Activated CD4-positive, alpha-beta T cell treated with anti-CD3 and anti-CD28 coated beads, Interleukin-2, amount 10 ng/mL, durations not matched to agents 24 days and 14 days (primary cell): ENCODE measurements at regions not wholly inside any gene's neighbourhood (a gene's known extent, or its start where the extent isn't known, plus 50 kb on each side); places are given as distances from the start of the nearest gene placed in this dataset.

Experiments used
- DNase-seq: peaks from one replicate; pipeline ENCODE4 v3.0.0; 2022
- H3K27ac Mint-ChIP-seq: one replicate; pipeline ENCODE4 v1.8.0; 2022; ENCODE audit warnings: mild to moderate bottlenecking, mixed read lengths
- H3K27me3 Mint-ChIP-seq: one replicate; pipeline ENCODE4 v1.8.0; 2022; ENCODE audit warnings: mixed read lengths
- H3K36me3 Mint-ChIP-seq: one replicate; pipeline ENCODE4 v1.8.0; 2022; ENCODE audit warnings: low read depth, mild to moderate bottlenecking, mixed read lengths
- H3K4me1 Mint-ChIP-seq: one replicate; pipeline ENCODE4 v1.8.0; 2021; ENCODE audit warnings: mixed read lengths
- H3K4me3 Mint-ChIP-seq: one replicate; pipeline ENCODE4 v1.8.0; 2022; ENCODE audit warnings: mild to moderate bottlenecking, moderate library complexity, mixed read lengths
- H3K9me3 Mint-ChIP-seq: one replicate; pipeline ENCODE4 v1.8.0; 2021; ENCODE audit warnings: mixed read lengths
- intact Hi-C: fragments of 100-400 bp; cut with micrococcal nuclease; formaldehyde crosslinking; loops from one replicate; pipeline ENCODE4 v1.15.1; 2023

DNA sequence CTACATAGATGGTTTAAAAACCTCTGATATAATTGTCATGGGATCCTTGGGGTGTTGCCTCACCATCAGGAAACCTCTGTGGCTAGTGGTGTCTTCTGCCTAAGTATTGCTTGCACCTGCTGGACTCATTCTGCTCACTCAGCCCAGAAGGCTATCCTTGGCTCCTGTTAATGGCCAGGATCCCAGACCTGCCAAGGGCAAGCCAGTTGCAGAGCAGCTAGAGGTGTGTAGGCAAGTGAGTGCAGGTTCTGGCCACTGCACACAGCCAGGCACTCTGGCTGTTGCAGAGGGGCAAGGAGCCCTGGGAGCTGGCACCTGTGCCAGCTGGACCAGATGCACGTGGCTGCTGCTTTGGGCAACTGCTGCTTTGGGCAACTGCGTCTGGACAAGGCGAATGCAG lies 1125.8 kb downstream of the SI start:
- Mint-ChIP-seq H3K36me3 (no peaks in the 10 kb centered on the region), H3K4me3 (no peak overlapping the region), H3K27ac (no peak overlapping the region), H3K9me3 (no peaks in the 10 kb centered on the region), H3K27me3 (no peaks in the 10 kb centered on the region), H3K4me1 (no peaks in the 10 kb centered on the region)
- intact Hi-C loops: no loop called here
- no peak for DNase-seq

DNA sequence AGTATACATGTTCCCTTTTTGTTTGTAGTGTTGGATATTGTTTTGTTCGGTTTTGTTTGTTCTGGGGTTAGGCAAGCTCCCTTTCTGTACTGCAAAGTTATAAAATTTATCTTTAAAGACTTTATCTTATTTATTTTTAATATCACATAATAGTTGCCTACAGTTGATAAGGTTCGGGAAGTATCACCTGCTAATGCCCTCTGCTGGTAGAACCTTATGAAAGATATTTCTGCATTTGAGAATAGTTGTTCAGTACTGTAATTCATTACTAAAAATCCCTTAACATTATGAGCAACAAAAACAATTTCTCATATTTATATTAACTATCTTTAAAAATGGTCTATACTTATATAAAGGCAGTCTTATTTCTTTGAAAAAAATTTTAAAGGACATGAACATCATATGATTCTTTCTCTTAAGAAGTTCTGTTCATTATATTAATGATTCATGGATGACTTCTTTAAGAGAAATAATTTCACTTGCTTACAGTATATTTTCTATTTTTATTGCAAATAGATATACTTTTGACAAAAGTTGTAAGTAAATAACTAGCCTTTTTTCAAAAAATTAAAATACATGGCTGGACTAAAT lies 1126.8 kb downstream of the SI start:
- DNase-seq: no peak
- H3K27me3 Mint-ChIP-seq: no peaks in the 10 kb centered on the region
- no peak overlapping the region for H3K27ac Mint-ChIP-seq
- H3K4me1 Mint-ChIP-seq: no peaks in the 10 kb centered on the region
- intact Hi-C loops: no loop called here
- H3K4me3 Mint-ChIP-seq: no peak overlapping the region
- no peaks in the 10 kb centered on the region for H3K9me3 Mint-ChIP-seq
- H3K36me3 Mint-ChIP-seq: no peaks in the 10 kb centered on the region

DNA sequence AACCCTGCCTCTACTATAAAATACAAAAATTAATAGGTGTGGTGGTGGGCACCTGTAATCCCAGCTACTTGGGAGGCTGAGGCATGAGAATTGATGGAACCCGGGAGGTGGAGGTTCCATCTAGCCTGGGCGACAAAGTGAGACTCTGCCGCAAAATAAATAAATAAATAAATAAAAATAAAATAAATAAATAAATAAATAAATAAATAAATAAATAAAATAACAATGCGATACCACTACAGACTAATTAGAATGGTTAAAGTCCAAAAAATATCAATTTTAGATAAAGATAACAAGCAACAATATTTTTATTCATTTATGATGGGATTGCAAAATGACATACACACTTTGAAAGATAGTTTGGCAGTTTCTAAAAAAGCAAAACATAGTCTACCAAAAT lies 1131.5 kb downstream of the SI start:
- H3K27ac Mint-ChIP-seq: no peak overlapping the region
- H3K27me3 Mint-ChIP-seq: no peaks in the 10 kb centered on the region
- H3K9me3 Mint-ChIP-seq: peaks cover 10% of the 10 kb centered on the region
- DNase-seq: no peak
- intact Hi-C loops: no loop called here
- no peaks in the 10 kb centered on the region for H3K36me3 Mint-ChIP-seq
- H3K4me1 Mint-ChIP-seq: no peaks in the 10 kb centered on the region
- H3K4me3 Mint-ChIP-seq: no peak overlapping the region

DNA sequence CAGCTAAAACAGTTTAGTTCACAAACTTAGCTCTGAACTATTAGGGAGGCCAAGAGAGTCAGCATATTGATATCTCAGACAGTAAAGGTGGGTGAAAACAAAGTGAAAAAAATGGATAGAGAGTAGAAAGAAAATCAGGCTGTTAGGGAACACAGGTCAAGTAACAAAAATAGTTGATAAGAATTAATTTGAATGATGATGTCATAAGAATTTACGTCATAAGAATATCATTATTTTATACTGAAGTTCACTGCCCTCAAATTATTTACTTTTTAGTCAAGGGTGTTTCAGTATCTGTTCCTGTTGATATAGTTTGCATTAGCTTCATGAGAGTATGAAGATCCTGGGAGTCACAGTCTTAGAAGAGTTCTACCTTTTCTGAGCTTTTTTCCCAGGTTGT lies 1134.6 kb downstream of the SI start:
- no peaks in the 10 kb centered on the region for H3K36me3 Mint-ChIP-seq
- H3K27ac Mint-ChIP-seq: no peak overlapping the region
- H3K9me3 Mint-ChIP-seq: peaks cover 10% of the 10 kb centered on the region
- intact Hi-C loops: no loop called here
- no peak for DNase-seq
- H3K4me3 Mint-ChIP-seq: no peak overlapping the region
- no peaks in the 10 kb centered on the region for H3K4me1 Mint-ChIP-seq
- H3K27me3 Mint-ChIP-seq: no peaks in the 10 kb centered on the region

DNA sequence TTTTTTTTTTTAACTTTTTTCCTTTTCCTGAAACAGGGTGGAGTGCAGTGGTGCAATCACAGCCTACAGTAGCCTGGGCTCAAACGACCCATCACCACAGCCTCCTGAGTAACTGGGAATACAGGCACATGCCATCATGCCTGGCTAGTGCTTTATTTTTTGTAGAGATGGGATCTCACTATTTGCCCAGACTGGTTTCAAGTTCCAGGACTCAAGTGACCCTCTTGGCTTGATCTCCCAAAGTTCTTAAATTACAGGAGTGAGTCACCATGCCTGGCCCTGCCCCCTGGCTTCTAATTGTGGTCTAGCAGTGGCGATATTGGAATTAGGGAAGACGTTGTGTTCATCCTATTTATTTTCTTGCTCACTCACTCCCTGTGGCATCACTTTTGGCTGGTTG lies 1138.4 kb downstream of the SI start:
- intact Hi-C loops: loop anchor here (2.0 kb wide), 1 partner anchor 55 kb away; no protein-coding TSS in a partner anchor
- Mint-ChIP-seq H3K4me1 (no peaks in the 10 kb centered on the region), H3K4me3 (no peak overlapping the region)

DNA sequence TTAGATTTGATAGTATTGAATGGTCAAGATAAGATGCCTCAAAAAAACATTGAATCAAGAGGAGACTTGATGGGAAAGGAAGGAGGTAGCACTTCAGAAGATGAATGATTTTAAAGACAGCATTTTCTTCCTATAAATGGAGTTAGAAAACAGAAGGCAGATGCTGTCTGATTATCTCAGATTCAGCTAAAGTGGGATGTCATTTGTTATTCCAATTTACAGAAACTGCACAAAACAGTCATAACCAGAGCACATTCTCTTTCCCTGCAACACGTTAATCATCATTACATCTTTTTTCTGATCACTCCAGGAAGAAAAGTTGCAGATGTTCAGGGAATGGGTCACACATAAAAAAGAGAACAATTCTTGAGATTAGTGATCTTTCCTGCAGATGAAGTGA lies 1141.8 kb downstream of the SI start:
- intact Hi-C loops: no loop called here
- H3K27me3 Mint-ChIP-seq: no peaks in the 10 kb centered on the region
- no peaks in the 10 kb centered on the region for H3K4me1 Mint-ChIP-seq
- DNase-seq: no peak
- H3K9me3 Mint-ChIP-seq: no peaks in the 10 kb centered on the region
- H3K4me3 Mint-ChIP-seq: no peak overlapping the region
- H3K27ac Mint-ChIP-seq: no peak overlapping the region
- H3K36me3 Mint-ChIP-seq: no peaks in the 10 kb centered on the region

More for the DNA sequence above, 1138.4 kb downstream of the SI start:
- no peak for DNase-seq
- H3K27ac Mint-ChIP-seq: no peak overlapping the region
- no peaks in the 10 kb centered on the region for H3K27me3 Mint-ChIP-seq
- peaks cover 10% of the 10 kb centered on the region for H3K9me3 Mint-ChIP-seq
- H3K36me3 Mint-ChIP-seq: no peaks in the 10 kb centered on the region

DNA sequence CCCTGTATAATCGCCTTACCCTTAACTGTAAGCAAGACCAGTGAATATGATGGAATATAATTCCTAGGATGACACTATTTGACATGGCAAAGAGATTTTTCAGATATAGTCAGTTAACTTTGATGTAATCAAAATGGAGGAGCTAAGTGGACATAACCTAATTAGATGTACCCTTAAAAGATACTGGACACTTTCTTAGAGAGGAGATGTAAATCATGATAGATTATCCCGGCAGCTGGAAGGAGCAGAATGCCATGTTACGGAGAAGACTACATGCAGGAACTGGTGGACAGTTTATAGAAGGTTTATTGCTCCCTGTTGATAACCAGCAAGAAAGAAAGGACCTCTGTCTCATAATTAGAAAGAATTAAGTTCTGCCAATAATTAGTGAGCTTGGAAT lies 1142.9 kb downstream of the SI start:
- DNase-seq: no peak
- no peak overlapping the region for H3K27ac Mint-ChIP-seq
- H3K27me3 Mint-ChIP-seq: no peaks in the 10 kb centered on the region
- no peaks in the 10 kb centered on the region for H3K36me3 Mint-ChIP-seq
- intact Hi-C loops: no loop called here
- no peaks in the 10 kb centered on the region for H3K9me3 Mint-ChIP-seq
- H3K4me3 Mint-ChIP-seq: no peak overlapping the region
- H3K4me1 Mint-ChIP-seq: no peaks in the 10 kb centered on the region

DNA sequence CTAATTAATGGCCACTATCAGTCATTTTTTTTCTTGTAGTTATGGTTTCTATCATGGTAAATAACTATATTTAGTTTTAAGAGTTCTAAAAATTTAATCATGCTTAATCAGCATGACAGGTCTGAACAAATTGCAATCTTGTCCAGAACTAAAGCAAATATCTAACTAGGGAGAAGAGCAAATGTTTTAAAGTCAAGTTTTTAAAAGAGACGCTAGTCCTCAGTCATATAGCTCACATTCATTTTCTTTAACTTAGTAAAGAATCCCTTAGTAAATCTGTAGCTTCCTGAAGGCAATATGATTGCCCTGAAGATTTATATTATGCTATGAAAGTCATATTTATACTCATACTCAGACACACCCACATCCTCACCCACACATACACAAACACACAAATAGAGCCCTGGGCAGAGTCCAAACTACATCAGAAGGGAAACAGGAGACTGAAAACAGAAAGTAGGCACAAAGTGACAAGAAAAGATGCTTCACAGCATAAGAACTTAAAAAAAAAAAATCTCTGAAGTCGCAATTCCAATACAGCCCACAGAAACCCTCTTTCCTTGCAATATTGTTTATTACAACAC lies 1149.1 kb downstream of the SI start:
- no peaks in the 10 kb centered on the region for H3K9me3 Mint-ChIP-seq
- no peaks in the 10 kb centered on the region for H3K27me3 Mint-ChIP-seq
- no peak overlapping the region for H3K27ac Mint-ChIP-seq
- H3K36me3 Mint-ChIP-seq: no peaks in the 10 kb centered on the region
- no peak overlapping the region for H3K4me3 Mint-ChIP-seq
- no peak for DNase-seq
- no peaks in the 10 kb centered on the region for H3K4me1 Mint-ChIP-seq
- intact Hi-C loops: no loop called here

DNA sequence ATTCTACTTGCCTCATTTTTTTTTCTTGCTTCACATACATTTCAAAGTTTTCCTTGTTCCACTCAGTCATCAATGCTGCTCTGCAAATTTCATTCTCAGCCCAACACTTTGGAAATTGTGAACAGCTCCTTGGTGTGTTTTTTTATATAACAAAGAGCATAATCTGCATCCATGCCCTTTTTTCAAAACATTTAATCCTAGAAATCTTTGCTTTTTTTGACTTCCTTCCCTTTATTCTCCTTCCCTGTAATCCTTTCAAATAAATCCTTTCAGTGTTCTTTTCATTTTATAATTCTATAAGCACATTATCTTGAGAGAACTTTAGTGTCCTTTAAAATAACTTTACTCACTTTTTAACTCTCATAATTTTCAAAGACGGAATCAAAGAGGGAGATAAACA lies 1150.8 kb downstream of the SI start:
- no peak for DNase-seq
- H3K4me1 Mint-ChIP-seq: no peaks in the 10 kb centered on the region
- no peak overlapping the region for H3K4me3 Mint-ChIP-seq
- H3K27ac Mint-ChIP-seq: no peak overlapping the region
- no peaks in the 10 kb centered on the region for H3K36me3 Mint-ChIP-seq
- no peaks in the 10 kb centered on the region for H3K27me3 Mint-ChIP-seq
- intact Hi-C loops: no loop called here
- H3K9me3 Mint-ChIP-seq: no peaks in the 10 kb centered on the region

DNA sequence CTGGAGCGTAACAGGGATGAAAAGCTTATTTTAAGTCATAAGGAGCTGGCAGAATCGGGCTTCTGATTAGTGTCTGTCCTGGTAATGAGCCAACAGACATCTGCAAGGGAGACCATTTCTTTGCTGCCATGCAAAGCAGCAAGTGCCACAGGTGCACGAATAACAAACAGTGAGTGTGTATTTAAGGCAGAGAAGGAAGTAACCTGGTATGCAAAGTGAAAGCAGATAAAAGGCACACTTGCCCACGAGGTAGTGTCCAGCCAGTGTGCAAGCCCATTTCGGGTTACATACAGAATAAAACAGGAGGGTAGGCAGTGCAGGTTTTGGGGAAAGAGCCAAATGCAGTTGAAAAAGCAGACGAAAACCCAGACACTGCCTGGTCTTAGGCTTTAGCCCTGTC lies 1153.7 kb downstream of the SI start:
- H3K36me3 Mint-ChIP-seq: no peaks in the 10 kb centered on the region
- intact Hi-C loops: no loop called here
- no peaks in the 10 kb centered on the region for H3K4me1 Mint-ChIP-seq
- DNase-seq: no peak
- H3K9me3 Mint-ChIP-seq: no peaks in the 10 kb centered on the region
- H3K4me3 Mint-ChIP-seq: no peak overlapping the region
- no peak overlapping the region for H3K27ac Mint-ChIP-seq
- no peaks in the 10 kb centered on the region for H3K27me3 Mint-ChIP-seq

DNA sequence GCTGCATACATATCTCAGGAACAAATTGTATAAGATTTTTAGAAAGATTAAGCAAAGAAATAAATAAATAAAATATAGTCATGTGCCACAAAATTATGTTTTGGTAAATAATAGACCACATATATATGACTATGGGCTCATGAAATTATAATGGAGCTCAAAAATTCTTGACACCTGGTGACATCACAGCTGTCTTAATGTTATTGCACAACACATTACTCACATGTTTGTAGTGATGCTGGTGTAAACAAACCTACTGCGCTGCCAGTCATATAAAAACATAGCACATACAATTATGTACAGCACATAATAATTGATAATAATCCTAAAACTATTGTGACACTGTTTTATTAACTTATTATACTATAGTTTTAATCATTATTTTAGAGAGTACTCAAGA lies 1159.1 kb downstream of the SI start:
- H3K36me3 Mint-ChIP-seq: no peaks in the 10 kb centered on the region
- H3K4me1 Mint-ChIP-seq: no peaks in the 10 kb centered on the region
- intact Hi-C loops: no loop called here
- H3K27ac Mint-ChIP-seq: no peak overlapping the region
- DNase-seq: no peak
- no peak overlapping the region for H3K4me3 Mint-ChIP-seq
- no peaks in the 10 kb centered on the region for H3K27me3 Mint-ChIP-seq
- no peaks in the 10 kb centered on the region for H3K9me3 Mint-ChIP-seq

DNA sequence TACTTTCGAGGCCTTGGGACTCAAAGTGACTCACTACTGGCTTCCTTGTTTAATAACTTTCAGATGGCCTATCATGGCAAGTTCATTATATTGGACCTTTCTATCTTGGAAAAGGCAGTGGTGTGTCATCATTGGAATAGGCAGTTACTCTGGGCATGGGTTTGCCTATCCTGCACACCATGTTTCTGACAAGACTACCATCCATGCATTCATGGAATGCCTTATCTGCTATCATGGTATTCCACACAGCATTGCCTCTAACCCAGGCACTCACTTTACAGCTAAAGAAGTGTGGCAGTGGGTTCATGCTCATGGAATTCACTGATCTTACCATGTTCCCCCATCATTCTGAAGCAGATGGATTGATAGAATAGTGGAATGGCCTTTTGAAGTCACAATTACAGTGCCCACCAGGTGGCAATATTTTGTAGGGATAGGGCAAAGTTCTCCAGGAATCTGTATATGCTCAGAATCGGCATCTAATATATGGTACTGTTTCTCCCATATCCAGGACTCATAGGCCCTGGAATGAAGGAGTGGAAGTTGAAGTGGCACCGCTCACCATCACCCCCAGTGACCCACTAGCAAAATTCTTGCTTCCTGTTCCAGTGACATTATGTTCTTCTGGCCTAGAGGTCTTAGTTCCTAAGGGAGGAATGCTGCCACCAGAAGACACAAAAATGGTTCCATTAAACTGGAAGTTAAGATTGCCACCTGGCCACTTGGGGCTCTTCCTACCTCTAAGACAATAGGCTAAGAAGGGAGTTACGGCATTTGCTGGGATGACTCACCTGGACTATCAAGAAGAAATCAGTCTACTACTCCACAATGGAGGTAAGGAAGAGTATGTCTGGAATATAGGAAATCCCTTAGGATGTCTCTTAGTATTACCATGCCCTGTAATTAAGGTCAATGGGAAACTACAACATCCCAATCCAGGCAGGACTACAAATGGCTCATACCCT lies 1161.4 kb downstream of the SI start:
- intact Hi-C loops: no loop called here
- no peaks in the 10 kb centered on the region for H3K36me3 Mint-ChIP-seq
- H3K27me3 Mint-ChIP-seq: no peaks in the 10 kb centered on the region
- no peaks in the 10 kb centered on the region for H3K9me3 Mint-ChIP-seq
- no peak overlapping the region for H3K27ac Mint-ChIP-seq
- H3K4me3 Mint-ChIP-seq: no peak overlapping the region
- no peaks in the 10 kb centered on the region for H3K4me1 Mint-ChIP-seq
- DNase-seq: no peak

DNA sequence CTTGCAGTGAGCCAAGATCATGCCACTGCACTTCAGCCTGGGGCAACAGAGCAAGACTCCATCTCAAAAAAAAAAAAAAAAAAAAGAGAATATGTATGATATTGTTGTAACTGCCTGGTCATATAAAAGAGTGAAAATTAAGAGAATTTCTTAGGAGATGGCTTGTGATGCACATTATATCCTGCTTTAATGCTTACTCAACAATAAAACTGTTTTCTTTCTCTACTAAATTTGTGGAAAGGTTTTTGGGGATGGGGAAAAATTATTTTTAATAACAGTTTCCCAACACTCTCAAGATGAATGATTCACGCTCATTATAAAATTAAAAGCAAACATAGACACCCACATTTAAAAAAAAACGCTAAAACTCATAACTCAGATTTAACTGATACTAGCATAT lies 1163.0 kb downstream of the SI start:
- no peak for DNase-seq
- Mint-ChIP-seq H3K4me3 (no peak overlapping the region), H3K27ac (no peak overlapping the region), H3K36me3 (no peaks in the 10 kb centered on the region), H3K9me3 (no peaks in the 10 kb centered on the region), H3K27me3 (no peaks in the 10 kb centered on the region), H3K4me1 (no peaks in the 10 kb centered on the region)
- intact Hi-C loops: no loop called here

DNA sequence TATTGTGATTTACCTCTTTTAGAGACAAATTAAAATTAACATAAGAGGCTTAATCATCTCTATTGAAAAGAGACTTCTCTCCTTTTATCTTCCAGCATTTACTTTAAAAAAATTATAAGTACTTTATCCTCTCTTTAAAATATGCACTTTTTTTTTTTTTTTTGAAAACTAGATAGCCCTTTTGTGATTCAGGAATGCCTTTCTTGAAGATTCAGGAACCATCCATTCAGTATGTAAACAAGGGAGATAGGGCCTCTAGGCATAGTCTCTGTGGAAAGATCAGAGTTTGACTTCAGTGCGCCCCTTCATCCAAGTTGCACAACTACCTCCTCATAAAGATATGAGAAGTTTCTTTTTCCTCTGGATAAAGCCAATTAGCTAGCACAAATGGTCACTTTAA lies 1163.7 kb downstream of the SI start:
- no peak overlapping the region for H3K4me3 Mint-ChIP-seq

More for the DNA sequence above, 1163.7 kb downstream of the SI start:
- Mint-ChIP-seq H3K9me3 (no peaks in the 10 kb centered on the region), H3K27ac (no peak overlapping the region), H3K4me1 (no peaks in the 10 kb centered on the region), H3K27me3 (no peaks in the 10 kb centered on the region), H3K36me3 (no peaks in the 10 kb centered on the region)
- no peak for DNase-seq
- intact Hi-C loops: no loop called here
